ENCODE measurements at regions not wholly inside any gene's neighbourhood (a gene's known extent, or its start where the extent isn't known, plus 50 kb on each side); places are given as distances from the start of the nearest gene placed in this dataset.
"Not testable (repeated sequence)": the region's sequence is repeated elsewhere in the genome, so short reads cannot be mapped to it uniquely, and the experiment has no call there.

GRCh38 chr19:22483514-22483913 lies 61.4 kb upstream of the ZNF98 start:
- CTCF ChIA-PET; H3K27ac ChIP-seq (ENCODE audit: control insufficient read depth, insufficient read depth); intact Hi-C loops (cut with micrococcal nuclease; ENCODE audit: unreplicated experiment); H3K27me3 ChIP-seq (replicated peaks in 1 of 2; ENCODE audit: control insufficient read depth in 2 of 2, insufficient read depth in 2 of 2, low read length in 1 of 2); FAIRE-seq; ATAC-seq; H3K36me3 ChIP-seq (ENCODE audit: control insufficient read depth in 2 of 2, insufficient read depth in 2 of 2, low read length in 1 of 2); in situ Hi-C loops (cut with MboI); H4K20me1 ChIP-seq (ENCODE audit: control insufficient read depth, insufficient read depth); H3K4me1 ChIP-seq (ENCODE audit: control insufficient read depth, insufficient read depth, low read length); H3K9me3 ChIP-seq (replicated peaks; ENCODE audit: control insufficient read depth, insufficient read depth, low read length); H3K9ac ChIP-seq (ENCODE audit: control insufficient read depth, insufficient read depth, low read length); H3K79me2 ChIP-seq (ENCODE audit: control insufficient read depth, insufficient read depth, low read length); BruUV-seq (replicated peaks); DNase-seq (ENCODE audit: low read depth, low spot score); H2AFZ ChIP-seq (ENCODE audit: control insufficient read depth, low read depth, low read length); RAD21 ChIA-PET (ENCODE audit: unreplicated experiment); SMC1A ChIA-PET (ENCODE audit: uncharacterized antibody, unreplicated experiment); POLR2A ChIA-PET; H3K4me2 ChIP-seq (ENCODE audit: control insufficient read depth, insufficient read depth); H3K4me3 ChIP-seq: not testable (repeated sequence)
- 57% methylated on average over 7 of the region's 7 CpGs for WGBS (ENCODE audit: insufficient coverage, insufficient replicate concordance, low lambda C conversion rate, missing lambda C conversion rate)

- ChIA-PET POLR2A (no interaction called here), SMC1A (ENCODE audit: uncharacterized antibody, unreplicated experiment) (no interaction called here)
Measured at GRCh38 chr19:22472180-22472637, 50.1 kb upstream of the ZNF98 start.

More at GRCh38 chr19:22472180-22472637, 50.1 kb upstream of the ZNF98 start:
- H4K20me1 ChIP-seq (ENCODE audit: control insufficient read depth, insufficient read depth) = no peaks in the 10 kb centered on the region
- no TSS peak for BruUV-seq (replicated peaks)
- H3K9ac ChIP-seq (ENCODE audit: control insufficient read depth, insufficient read depth, low read length) = no peak overlapping the region
- ChIA-PET RAD21 (ENCODE audit: unreplicated experiment) (no interaction called here), CTCF (no interaction called here)
- TF ChIP-seq BCLAF1 (IDR thresholded peaks at IDR 0.05) = no peak
- TF ChIP-seq RB1 (IDR thresholded peaks at IDR 0.05; ENCODE audit: borderline replicate concordance) = no peak
- 0 out of 2 replicates have a peak, but pooled peaks have one; percentile 44 for TF ChIP-seq CBX5 (IDR thresholded peaks at IDR 0.05; ENCODE audit: low read depth)
- TF ChIP-seq ZNF274 (IDR thresholded peaks at IDR 0.05; ENCODE audit: insufficient read depth, insufficient read length) = peak; percentile 87
- no peak for ATAC-seq
- no peaks in the 10 kb centered on the region for H3K79me2 ChIP-seq (ENCODE audit: control insufficient read depth, insufficient read depth, low read length)
- H2AFZ ChIP-seq (ENCODE audit: control insufficient read depth, low read depth, low read length) = no peak overlapping the region
- H3K27ac ChIP-seq (ENCODE audit: control insufficient read depth, insufficient read depth) = no peak overlapping the region
- DNase-seq (ENCODE audit: low read depth, low spot score) = no peak
- no peaks in the 10 kb centered on the region for H3K36me3 ChIP-seq (ENCODE audit: control insufficient read depth in 2 of 2, insufficient read depth in 2 of 2, low read length in 1 of 2)
- no peaks in the 10 kb centered on the region for H3K27me3 ChIP-seq (replicated peaks in 1 of 2; ENCODE audit: control insufficient read depth in 2 of 2, insufficient read depth in 2 of 2, low read length in 1 of 2)
- in situ Hi-C loops (cut with MboI) = no loop called here
- WGBS (ENCODE audit: insufficient coverage, insufficient replicate concordance, low lambda C conversion rate, missing lambda C conversion rate) = 36% methylated on average over 2 of the region's 2 CpGs
- peaks cover 4% of the 10 kb centered on the region; the same call in 2 of the 3 replicates for H3K9me3 ChIP-seq (replicated peaks; ENCODE audit: control insufficient read depth, insufficient read depth, low read length)
- intact Hi-C loops (cut with micrococcal nuclease; ENCODE audit: unreplicated experiment) = no loop called here
- H3K4me3 ChIP-seq = no peak overlapping the region
- no peaks in the 10 kb centered on the region for H3K4me1 ChIP-seq (ENCODE audit: control insufficient read depth, insufficient read depth, low read length)
- no peak for FAIRE-seq
- no peak overlapping the region for H3K4me2 ChIP-seq (ENCODE audit: control insufficient read depth, insufficient read depth)

Small RNA genes in the stretch of these regions (small RNA-seq; reads per million reads assigned to genes)
- gene AC004004.1 = 0.12 reads per million
